GM23338 (cell line): ENCODE measurements at regions not wholly inside any gene's neighbourhood (a gene's known extent, or its start where the extent isn't known, plus 50 kb on each side); places are given as distances from the start of the nearest gene placed in this dataset.

Experiments
- ATAC-seq: fragments of 200-7000 bp; cut with Tn5 transposase; 3 replicates; pipeline ENCODE4 v1.9.1; 2020
- DNase-seq: peaks from one replicate; pipeline ENCODE4 v3.0.0-alpha.2; 2015; ENCODE audit warnings: low spot score
- H2AFZ ChIP-seq: fragments of 200-600 bp; sonication (generic); 2 replicates; pipeline ENCODE4 v1.8.0; 2016; ENCODE audit warnings: antibody characterized with exemption, mild to moderate bottlenecking, moderate library complexity
- H3F3A ChIP-seq: fragments of 200-600 bp; sonication (generic); replicated peaks from 2 replicates; pipeline ENCODE4 v1.8.0; 2017; ENCODE audit warnings: antibody characterized with exemption, mixed run types, low read depth
- H3K27ac ChIP-seq: fragments of 200-600 bp; sonication (generic); 2 replicates; pipeline ENCODE4 v1.6.1; 2016; ENCODE audit warnings: low read depth
- H3K27me3 ChIP-seq: fragments of 200-600 bp; sonication (generic); 2 replicates; pipeline ENCODE4 v1.8.0; 2016; ENCODE audit warnings: mild to moderate bottlenecking, mixed run types, moderate library complexity; ENCODE audit not compliant: insufficient read depth
- H3K36me3 ChIP-seq: fragments of 200-600 bp; sonication (generic); 2 replicates; pipeline ENCODE4 v1.8.0; 2016; ENCODE audit warnings: mild to moderate bottlenecking; ENCODE audit not compliant: insufficient read depth
- H3K4me1 ChIP-seq: fragments of 200-600 bp; sonication (generic); 2 replicates; pipeline ENCODE4 v1.8.0; 2016; ENCODE audit warnings: mild to moderate bottlenecking, moderate library complexity; ENCODE audit not compliant: insufficient read depth
- H3K4me2 ChIP-seq: fragments of 200-600 bp; sonication (generic); 2 replicates; pipeline ENCODE4 v1.7.1; 2017; ENCODE audit warnings: mixed run types
- H3K4me3 ChIP-seq: fragments of 200-600 bp; sonication (generic); 2 replicates; pipeline ENCODE4 v1.6.1; 2016; ENCODE audit warnings: mixed run types
- H3K79me2 ChIP-seq: fragments of 200-600 bp; sonication (generic); replicated peaks from 2 replicates; pipeline ENCODE4 v1.8.0; 2017; ENCODE audit warnings: mild to moderate bottlenecking; ENCODE audit not compliant: insufficient read depth
- H3K9me2 ChIP-seq: fragments of 200-600 bp; sonication (generic); 2 replicates; pipeline ENCODE4 v1.8.0; 2017; ENCODE audit not compliant: insufficient read depth
- H4K20me1 ChIP-seq: fragments of 200-600 bp; sonication (generic); replicated peaks from 2 replicates; pipeline ENCODE4 v1.8.0; 2017; ENCODE audit warnings: mild to moderate bottlenecking; ENCODE audit not compliant: insufficient read depth
- H3K27ac Mint-ChIP-seq: 2 replicates; pipeline ENCODE4 v1.8.0; 2020; ENCODE audit warnings: inconsistent platforms, mild to moderate bottlenecking, moderate library complexity, mixed read lengths
- H3K27me3 Mint-ChIP-seq: 3 replicates; pipeline ENCODE4 v1.8.0; 2022; ENCODE audit warnings: low read depth, mild to moderate bottlenecking, moderate library complexity, mixed read lengths, inconsistent platforms; ENCODE audit not compliant: insufficient read depth, poor library complexity
- H3K36me3 Mint-ChIP-seq: 3 replicates; pipeline ENCODE4 v1.8.0; 2021; ENCODE audit warnings: low read depth, mild to moderate bottlenecking, inconsistent platforms, moderate library complexity, mixed read lengths
- H3K4me1 Mint-ChIP-seq: 3 replicates; pipeline ENCODE4 v1.8.0; 2020; ENCODE audit warnings: mild to moderate bottlenecking, inconsistent platforms, mixed read lengths
- H3K4me3 Mint-ChIP-seq: 3 replicates; pipeline ENCODE4 v1.8.0; 2021; ENCODE audit warnings: moderate library complexity, mild to moderate bottlenecking, inconsistent platforms, mixed read lengths
- H3K9me3 Mint-ChIP-seq: 3 replicates; pipeline ENCODE4 v1.8.0; 2020; ENCODE audit warnings: moderate library complexity, mild to moderate bottlenecking, inconsistent platforms, mixed read lengths
- CREB1 ChIP-seq: fragments of 250-450 bp; sonication (Bioruptor Pico); IDR thresholded peaks from 2 replicates; pipeline ENCODE4 v1.5.0; 2020; ENCODE audit warnings: low read depth, mild to moderate bottlenecking, moderate library complexity
- CTCF ChIP-seq, 2 experiments: fragments of 200-600 bp in 1 of 2; sonication (generic) in 1 of 2; conservative IDR thresholded peaks; 2 replicates each; pipeline versions ENCODE4 v1.5.1 to v1.6.1; 2016 to 2017; ENCODE audit warnings: antibody characterized with exemption in 2 of 2, low read depth in 2 of 2, mild to moderate bottlenecking in 2 of 2, moderate library complexity in 1 of 2
- ETS1 ChIP-seq: IDR thresholded peaks from 2 replicates; pipeline ENCODE4 v1.6.1; 2016; ENCODE audit warnings: antibody characterized with exemption
- EZH2 ChIP-seq: fragments of 200-600 bp; sonication (generic); IDR thresholded peaks from one replicate; pipeline ENCODE4 v1.8.0; 2017; ENCODE audit warnings: antibody characterized with exemption, mild to moderate bottlenecking, low read depth; ENCODE audit not compliant: unreplicated experiment
- EZH2phosphoT487 ChIP-seq: fragments of 200-600 bp; sonication (generic); IDR thresholded peaks from one replicate; pipeline ENCODE4 v1.8.1; 2018; ENCODE audit warnings: antibody characterized with exemption; ENCODE audit not compliant: unreplicated experiment
- JUNB ChIP-seq: IDR thresholded peaks from one replicate; pipeline ENCODE4 v1.6.1; 2016; ENCODE audit warnings: antibody characterized with exemption; ENCODE audit not compliant: unreplicated experiment
- NANOG ChIP-seq: IDR thresholded peaks from 2 replicates; pipeline ENCODE4 v1.6.1; 2016; ENCODE audit warnings: antibody characterized with exemption, borderline replicate concordance
- REST ChIP-seq: IDR thresholded peaks from one replicate; pipeline ENCODE4 v1.6.1; 2018; ENCODE audit warnings: antibody characterized with exemption; ENCODE audit not compliant: unreplicated experiment
- STAT1 ChIP-seq: IDR thresholded peaks from one replicate; pipeline ENCODE4 v1.6.1; 2016; ENCODE audit warnings: antibody characterized with exemption; ENCODE audit not compliant: unreplicated experiment
- ZNF331 ChIP-seq: fragments of 250-450 bp; sonication (Bioruptor Pico); IDR thresholded peaks from 2 replicates; pipeline ENCODE4 v1.5.0; 2020; ENCODE audit warnings: low read depth, mild to moderate bottlenecking, moderate library complexity
- ZNF462 ChIP-seq: fragments of 250-450 bp; sonication (Bioruptor Pico); IDR thresholded peaks from 2 replicates; pipeline ENCODE4 v1.5.0; 2020; ENCODE audit warnings: mild to moderate bottlenecking, moderate library complexity

GRCh38 chr2:18896125-18896764 is 306.9 kb upstream of the NT5C1B start:
- Histone ChIP-seq H3K27ac (no peak overlapping the region), H3K4me3 (no peak overlapping the region), H3K4me2 (no peak overlapping the region), H3K4me1 (no peaks in the 10 kb centered on the region), H3K27me3 (no peaks in the 10 kb centered on the region), H3F3A (no peaks in the 10 kb centered on the region), H3K36me3 (no peaks in the 10 kb centered on the region), H3K9me2 (no peaks in the 10 kb centered on the region), H2AFZ (no peak overlapping the region), H3K79me2 (no peaks in the 10 kb centered on the region), H4K20me1 (no peaks in the 10 kb centered on the region)
- Mint-ChIP-seq H3K4me3 (no peak overlapping the region), H3K27ac (no peak overlapping the region), H3K9me3 (no peaks in the 10 kb centered on the region), H3K36me3 (no peaks in the 10 kb centered on the region), H3K27me3 (peaks cover 3% of the 10 kb centered on the region), H3K4me1 (no peaks in the 10 kb centered on the region)
- no peak for TF ChIP-seq NANOG
- no peak for TF ChIP-seq ZNF331
- TF ChIP-seq CTCF (conservative IDR thresholded peaks at IDR 0.05; ENCODE audit: low read depth in 2 of 2), result no peak
- no peak for TF ChIP-seq STAT1
- TF ChIP-seq REST, result no peak
- no peak for TF ChIP-seq ZNF462 (CRISPR knock-in tag)
- no peak for TF ChIP-seq CREB1
- no peak for TF ChIP-seq EZH2
- TF ChIP-seq JUNB, result no peak
- TF ChIP-seq ETS1, result no peak
- TF ChIP-seq EZH2phosphoT487, result no peak
- DNase-seq (no peak), ATAC-seq (no peak)
